Skeletal muscle cell (primary cell): ENCODE measurements at regions not wholly inside any gene's neighbourhood (a gene's known extent, or its start where the extent isn't known, plus 50 kb on each side); places are given as distances from the start of the nearest gene placed in this dataset.

Experiments used
- DNase-seq: peaks from one replicate; pipeline ENCODE4 v3.0.0-alpha.2; 2010; ENCODE audit warnings: low read depth
- H3K4me3 ChIP-seq: 2 replicates; pipeline ENCODE4 v1.5.1; 2011; ENCODE audit warnings: low read depth, mild to moderate bottlenecking, control low read depth, low read length, moderate library complexity

GRCh38 chr15:88403351-88403791, 63.8 kb downstream of the MRPL46 start:
- H3K4me3 ChIP-seq = no peak overlapping the region
- DNase-seq = no peak

- no peak overlapping the region for H3K4me3 ChIP-seq
- no peak for DNase-seq
These were observed 65.1 kb downstream of the MRPL46 start for GRCh38 chr15:88401996-88402656.

- no peak for DNase-seq
- no peak overlapping the region for H3K4me3 ChIP-seq
These were observed 65.8 kb downstream of the MRPL46 start for GRCh38 chr15:88401251-88401995.

GRCh38 chr15:88400591-88401250, 66.5 kb downstream of the MRPL46 start:
- no peak overlapping the region for H3K4me3 ChIP-seq
- DNase-seq = no peak

GRCh38 chr15:88400084-88400483, 67.1 kb downstream of the MRPL46 start:
- DNase-seq = no peak
- no peak overlapping the region for H3K4me3 ChIP-seq

GRCh38 chr15:88399021-88399685, 68.0 kb downstream of the MRPL46 start:
- DNase-seq = no peak
- no peak overlapping the region for H3K4me3 ChIP-seq

- no peak for DNase-seq
- no peak overlapping the region for H3K4me3 ChIP-seq
These were observed 69.2 kb downstream of the MRPL46 start for GRCh38 chr15:88398011-88398410.

- DNase-seq = no peak
- H3K4me3 ChIP-seq = no peak overlapping the region
These were observed 69.7 kb downstream of the MRPL46 start for GRCh38 chr15:88397506-88397905.

GRCh38 chr15:88395872-88396781, 71.1 kb downstream of the MRPL46 start:
- H3K4me3 ChIP-seq = no peak overlapping the region
- DNase-seq = no peak

GRCh38 chr15:88395241-88395640, 71.9 kb downstream of the MRPL46 start:
- DNase-seq = no peak
- no peak overlapping the region for H3K4me3 ChIP-seq

- no peak overlapping the region for H3K4me3 ChIP-seq
- no peak for DNase-seq
These were observed 72.5 kb downstream of the MRPL46 start for GRCh38 chr15:88394553-88395145.

GRCh38 chr15:88393719-88394519, 73.3 kb downstream of the MRPL46 start:
- DNase-seq = no peak
- no peak overlapping the region for H3K4me3 ChIP-seq

- no peak overlapping the region for H3K4me3 ChIP-seq
- no peak for DNase-seq
These were observed 75.5 kb downstream of the MRPL46 start for GRCh38 chr15:88391700-88392099.

GRCh38 chr15:88391006-88391405, 76.2 kb downstream of the MRPL46 start:
- DNase-seq = no peak
- H3K4me3 ChIP-seq = no peak overlapping the region

GRCh38 chr15:88390164-88390901, 76.9 kb downstream of the MRPL46 start:
- no peak for DNase-seq
- H3K4me3 ChIP-seq = no peak overlapping the region

GRCh38 chr15:88389120-88389519, 78.1 kb downstream of the MRPL46 start:
- no peak for DNase-seq
- no peak overlapping the region for H3K4me3 ChIP-seq

- no peak for DNase-seq
- H3K4me3 ChIP-seq = no peak overlapping the region
These were observed 78.5 kb downstream of the MRPL46 start for GRCh38 chr15:88388686-88389085.
